H9 (cell line): ENCODE measurements at regions not wholly inside any gene's neighbourhood (a gene's known extent, or its start where the extent isn't known, plus 50 kb on each side); places are given as distances from the start of the nearest gene placed in this dataset.

Experiments
- DNase-seq: peaks from one replicate; pipeline ENCODE4 v3.0.0-alpha.2; 2017
- H2AFZ ChIP-seq: one replicate; pipeline ENCODE4 v1.6.1; 2013; ENCODE audit warnings: mild to moderate bottlenecking, low read length, control low read depth, moderate library complexity
- H2AK5ac ChIP-seq: 2 replicates; pipeline ENCODE4 v1.6.1; 2013; ENCODE audit warnings: low read length, control low read depth, mixed read lengths; ENCODE audit not compliant: insufficient read length
- H2BK120ac ChIP-seq: one replicate; pipeline ENCODE4 v1.6.1; 2013; ENCODE audit warnings: low read depth, mild to moderate bottlenecking, low read length, control low read depth, inconsistent platforms; ENCODE audit not compliant: poor library complexity, severe bottlenecking
- H2BK12ac ChIP-seq: 2 replicates; pipeline ENCODE4 v1.6.1; 2013; ENCODE audit warnings: low read length, control low read depth, mixed read lengths, low read depth; ENCODE audit not compliant: insufficient read length
- H2BK15ac ChIP-seq: 2 replicates; pipeline ENCODE4 v1.6.1; 2013; ENCODE audit warnings: low read depth, low read length, control low read depth
- H2BK20ac ChIP-seq: one replicate; pipeline ENCODE4 v1.6.1; 2013; ENCODE audit warnings: low read depth, mild to moderate bottlenecking, low read length, control low read depth, inconsistent platforms; ENCODE audit not compliant: poor library complexity, severe bottlenecking
- H2BK5ac ChIP-seq: 2 replicates; pipeline ENCODE4 v1.6.1; 2013; ENCODE audit warnings: low read length, control low read depth, mixed read lengths; ENCODE audit not compliant: insufficient read length
- H3K14ac ChIP-seq: 2 replicates; pipeline ENCODE4 v1.6.1; 2013; ENCODE audit warnings: low read length, control low read depth; ENCODE audit not compliant: insufficient read depth
- H3K18ac ChIP-seq: 2 replicates; pipeline ENCODE4 v1.6.1; 2013; ENCODE audit warnings: low read depth, mild to moderate bottlenecking, mixed read lengths, low read length, control low read depth; ENCODE audit not compliant: insufficient read length
- H3K23ac ChIP-seq: 2 replicates; pipeline ENCODE4 v1.6.1; 2013; ENCODE audit warnings: low read length, control low read depth, mixed read lengths, low read depth; ENCODE audit not compliant: insufficient read length
- H3K23me2 ChIP-seq: 2 replicates; pipeline ENCODE4 v1.6.1; 2013; ENCODE audit warnings: low read depth, mild to moderate bottlenecking, mixed read lengths, low read length, control low read depth; ENCODE audit not compliant: insufficient read length, poor library complexity, severe bottlenecking
- H3K27ac ChIP-seq: 2 replicates; pipeline ENCODE4 v1.5.1; 2013; ENCODE audit warnings: low read length, control low read depth, mixed read lengths, low read depth; ENCODE audit not compliant: insufficient read length
- H3K27me3 ChIP-seq: 2 replicates; pipeline ENCODE4 v1.6.1; 2013; ENCODE audit warnings: low read length, control low read depth, inconsistent platforms; ENCODE audit not compliant: insufficient read depth
- H3K4ac ChIP-seq: 2 replicates; pipeline ENCODE4 v1.6.1; 2013; ENCODE audit warnings: low read depth, mild to moderate bottlenecking, control low read depth, inconsistent platforms, low read length, moderate library complexity
- H3K4me1 ChIP-seq: 2 replicates; pipeline ENCODE4 v1.6.1; 2013; ENCODE audit warnings: low read length, control low read depth, inconsistent platforms; ENCODE audit not compliant: insufficient read depth
- H3K4me2 ChIP-seq: 2 replicates; pipeline ENCODE4 v1.6.1; 2013; ENCODE audit warnings: low read length, control low read depth, mixed read lengths; ENCODE audit not compliant: insufficient read length, insufficient read depth
- H3K56ac ChIP-seq: 2 replicates; pipeline ENCODE4 v1.6.1; 2013; ENCODE audit warnings: low read depth, mild to moderate bottlenecking, mixed read lengths, low read length, control low read depth; ENCODE audit not compliant: insufficient read length
- H3K79me1 ChIP-seq: 2 replicates; pipeline ENCODE4 v1.6.1; 2013; ENCODE audit warnings: low read depth, mild to moderate bottlenecking, moderate library complexity, low read length, control low read depth, inconsistent platforms; ENCODE audit not compliant: insufficient read depth, poor library complexity, severe bottlenecking
- H3K79me2 ChIP-seq: 2 replicates; pipeline ENCODE4 v1.6.1; 2013; ENCODE audit warnings: low read length, control low read depth, inconsistent platforms; ENCODE audit not compliant: insufficient read depth
- H3K9ac ChIP-seq: 2 replicates; pipeline ENCODE4 v1.6.1; 2013; ENCODE audit warnings: low read length, control low read depth, mixed read lengths; ENCODE audit not compliant: insufficient read length; ENCODE audit errors: extremely low read depth
- H3K9me3 ChIP-seq: one replicate; pipeline ENCODE4 v1.6.1; 2013; ENCODE audit warnings: low read depth, low read length, inconsistent platforms; ENCODE audit not compliant: control insufficient read depth
- H3T11ph ChIP-seq: one replicate; pipeline ENCODE4 v1.6.1; 2013; ENCODE audit warnings: mild to moderate bottlenecking, low read length, control low read depth, inconsistent platforms
- H4K20me1 ChIP-seq: one replicate; pipeline ENCODE4 v1.6.1; 2013; ENCODE audit not compliant: control insufficient read depth, insufficient read length, insufficient read depth
- H4K5ac ChIP-seq: 2 replicates; pipeline ENCODE4 v1.6.1; 2013; ENCODE audit warnings: low read depth, mild to moderate bottlenecking, mixed read lengths, low read length, control low read depth; ENCODE audit not compliant: insufficient read length
- H4K8ac ChIP-seq: replicated peaks from 2 replicates; pipeline ENCODE4 v1.6.1; 2013; ENCODE audit warnings: low read length, control low read depth, mixed read lengths, low read depth; ENCODE audit not compliant: insufficient read length
- H4K91ac ChIP-seq: 2 replicates; pipeline ENCODE4 v1.6.1; 2013; ENCODE audit warnings: low read depth, mild to moderate bottlenecking, moderate library complexity, mixed read lengths, low read length, control low read depth; ENCODE audit not compliant: insufficient read length
- H3K27ac Mint-ChIP-seq, 3 experiments: 2 replicates in 2 of 3; 3 replicates in 1 of 3; pipeline ENCODE4 v1.8.0; 2020 to 2021; ENCODE audit warnings: mixed read lengths in 3 of 3, mild to moderate bottlenecking in 1 of 3, moderate library complexity in 1 of 3
- H3K27me3 Mint-ChIP-seq: 2 replicates; pipeline ENCODE4 v1.8.0; 2021; ENCODE audit warnings: low read depth, mild to moderate bottlenecking, moderate library complexity, mixed read lengths
- H3K36me3 Mint-ChIP-seq, 3 experiments: 2 replicates in 2 of 3; 3 replicates in 1 of 3; pipeline ENCODE4 v1.8.0; 2020 to 2021; ENCODE audit warnings: low read depth in 3 of 3, mixed read lengths in 3 of 3; ENCODE audit not compliant: insufficient read depth in 1 of 3
- H3K4me1 Mint-ChIP-seq, 2 experiments: 2 replicates each; pipeline ENCODE4 v1.8.0; 2020; ENCODE audit warnings: mixed read lengths in 2 of 2
- H3K4me3 Mint-ChIP-seq, 2 experiments: 2 replicates in 1 of 2; 3 replicates in 1 of 2; pipeline ENCODE4 v1.8.0; 2020 to 2021; ENCODE audit warnings: mild to moderate bottlenecking in 2 of 2, mixed read lengths in 2 of 2, moderate library complexity in 1 of 2
- H3K9me3 Mint-ChIP-seq, 2 experiments: 2 replicates in 1 of 2; 3 replicates in 1 of 2; pipeline ENCODE4 v1.8.0; 2020; ENCODE audit warnings: mild to moderate bottlenecking in 2 of 2, mixed read lengths in 2 of 2, moderate library complexity in 1 of 2
- WGBS: extraction: QIAGEN DNeasy Blood & Tissue Kit; methylation state at CpG from one replicate; pipeline ENCODE4 v1.1.7; 2013; ENCODE audit warnings: missing lambda C conversion rate, low lambda C conversion rate, mixed read lengths; ENCODE audit not compliant: insufficient read length; ENCODE audit errors: extremely low coverage; 5-methylcytosine and 5-hydroxymethylcytosine counted together
- TF ChIP-seq, protein P1 (sequence below): fragments of 200-600 bp; sonication (generic); conservative IDR thresholded peaks from 3 replicates; pipeline ENCODE4 v1.8.0; 2021; ENCODE audit warnings: antibody characterized with exemption, mild to moderate bottlenecking

- H3T11ph ChIP-seq, result no peak overlapping the region
- no peaks in the 10 kb centered on the region for H3K9me3 ChIP-seq
- no peak overlapping the region for H2BK12ac ChIP-seq
- H3K79me1 ChIP-seq, result no peaks in the 10 kb centered on the region
- Mint-ChIP-seq H3K9me3 (no peaks in the 10 kb centered on the region), H3K27me3 (no peaks in the 10 kb centered on the region), H3K4me1 (peaks cover under 1% of the 10 kb centered on the region in 2 experiments; a peak in 2 of 4 replicates), H3K36me3 (no peaks in the 10 kb centered on the region; a peak in 1 of 7 replicates), H3K27ac (no peak overlapping the region), H3K4me3 (no peak overlapping the region)
- TF ChIP-seq, protein P1, sequence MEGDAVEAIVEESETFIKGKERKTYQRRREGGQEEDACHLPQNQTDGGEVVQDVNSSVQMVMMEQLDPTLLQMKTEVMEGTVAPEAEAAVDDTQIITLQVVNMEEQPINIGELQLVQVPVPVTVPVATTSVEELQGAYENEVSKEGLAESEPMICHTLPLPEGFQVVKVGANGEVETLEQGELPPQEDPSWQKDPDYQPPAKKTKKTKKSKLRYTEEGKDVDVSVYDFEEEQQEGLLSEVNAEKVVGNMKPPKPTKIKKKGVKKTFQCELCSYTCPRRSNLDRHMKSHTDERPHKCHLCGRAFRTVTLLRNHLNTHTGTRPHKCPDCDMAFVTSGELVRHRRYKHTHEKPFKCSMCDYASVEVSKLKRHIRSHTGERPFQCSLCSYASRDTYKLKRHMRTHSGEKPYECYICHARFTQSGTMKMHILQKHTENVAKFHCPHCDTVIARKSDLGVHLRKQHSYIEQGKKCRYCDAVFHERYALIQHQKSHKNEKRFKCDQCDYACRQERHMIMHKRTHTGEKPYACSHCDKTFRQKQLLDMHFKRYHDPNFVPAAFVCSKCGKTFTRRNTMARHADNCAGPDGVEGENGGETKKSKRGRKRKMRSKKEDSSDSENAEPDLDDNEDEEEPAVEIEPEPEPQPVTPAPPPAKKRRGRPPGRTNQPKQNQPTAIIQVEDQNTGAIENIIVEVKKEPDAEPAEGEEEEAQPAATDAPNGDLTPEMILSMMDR, result no peak
- H3K4me1 ChIP-seq, result no peaks in the 10 kb centered on the region
- H2AFZ ChIP-seq, result no peak overlapping the region
- H3K4me2 ChIP-seq, result no peak overlapping the region
- no peaks in the 10 kb centered on the region for H4K20me1 ChIP-seq
- H4K5ac ChIP-seq, result no peak overlapping the region
- no peak overlapping the region for H2BK120ac ChIP-seq
- H4K91ac ChIP-seq, result no peak overlapping the region
- no peak overlapping the region for H4K8ac ChIP-seq
- no peak overlapping the region for H3K14ac ChIP-seq
- H2BK15ac ChIP-seq, result no peak overlapping the region
- H3K9ac ChIP-seq, result no peak overlapping the region
- no peak overlapping the region for H3K27ac ChIP-seq
- H2AK5ac ChIP-seq, result no peak overlapping the region
- H3K79me2 ChIP-seq, result no peaks in the 10 kb centered on the region
- no peaks in the 10 kb centered on the region for H3K27me3 ChIP-seq
- H3K18ac ChIP-seq, result no peak overlapping the region
- no peak overlapping the region for H3K23ac ChIP-seq
- H2BK5ac ChIP-seq, result no peak overlapping the region
- no peak overlapping the region for H2BK20ac ChIP-seq
- DNase-seq, result no peak
- H3K23me2 ChIP-seq, result no peaks in the 10 kb centered on the region
- no CpG with 5 or more reads among the region's 1 CpG for WGBS
- H3K56ac ChIP-seq, result no peak overlapping the region
- no peak overlapping the region for H3K4ac ChIP-seq
Measured at GRCh38 chr2:129181433-129181832, 798.0 kb upstream of the RAB6C start.
